GM06990 (cell line): ENCODE measurements at regions not wholly inside any gene's neighbourhood (a gene's known extent, or its start where the extent isn't known, plus 50 kb on each side); places are given as distances from the start of the nearest gene placed in this dataset.

Experiments
- DNase-seq: peaks from one replicate; pipeline ENCODE4 v3.0.0-alpha.2; 2011; ENCODE audit not compliant: insufficient read length; ENCODE audit errors: extremely low read depth
- H3K27me3 ChIP-seq: replicated peaks from 2 replicates; pipeline ENCODE4 v1.6.0; 2011; ENCODE audit warnings: low read length; ENCODE audit not compliant: control insufficient read depth, insufficient read depth
- H3K36me3 ChIP-seq: 2 replicates; pipeline ENCODE4 v1.5.1; 2011; ENCODE audit warnings: low read length; ENCODE audit not compliant: control insufficient read depth, insufficient read depth
- H3K4me3 ChIP-seq: replicated peaks from 2 replicates; pipeline ENCODE4 v1.5.1; 2011; ENCODE audit warnings: low read depth, mild to moderate bottlenecking, control low read depth, low read length
- TF ChIP-seq, protein P1 (sequence below): IDR thresholded peaks from 2 replicates; pipeline ENCODE4 v1.5.1; 2011; ENCODE audit warnings: low read length, control low read depth, mild to moderate bottlenecking, inconsistent platforms; ENCODE audit not compliant: insufficient read depth, poor library complexity, severe bottlenecking

- Histone ChIP-seq H3K27me3 (no peaks in the 10 kb centered on the region), H3K36me3 (no peaks in the 10 kb centered on the region), H3K4me3 (no peak overlapping the region)
- TF ChIP-seq, protein P1, sequence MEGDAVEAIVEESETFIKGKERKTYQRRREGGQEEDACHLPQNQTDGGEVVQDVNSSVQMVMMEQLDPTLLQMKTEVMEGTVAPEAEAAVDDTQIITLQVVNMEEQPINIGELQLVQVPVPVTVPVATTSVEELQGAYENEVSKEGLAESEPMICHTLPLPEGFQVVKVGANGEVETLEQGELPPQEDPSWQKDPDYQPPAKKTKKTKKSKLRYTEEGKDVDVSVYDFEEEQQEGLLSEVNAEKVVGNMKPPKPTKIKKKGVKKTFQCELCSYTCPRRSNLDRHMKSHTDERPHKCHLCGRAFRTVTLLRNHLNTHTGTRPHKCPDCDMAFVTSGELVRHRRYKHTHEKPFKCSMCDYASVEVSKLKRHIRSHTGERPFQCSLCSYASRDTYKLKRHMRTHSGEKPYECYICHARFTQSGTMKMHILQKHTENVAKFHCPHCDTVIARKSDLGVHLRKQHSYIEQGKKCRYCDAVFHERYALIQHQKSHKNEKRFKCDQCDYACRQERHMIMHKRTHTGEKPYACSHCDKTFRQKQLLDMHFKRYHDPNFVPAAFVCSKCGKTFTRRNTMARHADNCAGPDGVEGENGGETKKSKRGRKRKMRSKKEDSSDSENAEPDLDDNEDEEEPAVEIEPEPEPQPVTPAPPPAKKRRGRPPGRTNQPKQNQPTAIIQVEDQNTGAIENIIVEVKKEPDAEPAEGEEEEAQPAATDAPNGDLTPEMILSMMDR: no peak
- no peak for DNase-seq
Observed at GRCh38 chr3:177249203-177249602, 51.9 kb upstream of the TBL1XR1 start.

DNA sequence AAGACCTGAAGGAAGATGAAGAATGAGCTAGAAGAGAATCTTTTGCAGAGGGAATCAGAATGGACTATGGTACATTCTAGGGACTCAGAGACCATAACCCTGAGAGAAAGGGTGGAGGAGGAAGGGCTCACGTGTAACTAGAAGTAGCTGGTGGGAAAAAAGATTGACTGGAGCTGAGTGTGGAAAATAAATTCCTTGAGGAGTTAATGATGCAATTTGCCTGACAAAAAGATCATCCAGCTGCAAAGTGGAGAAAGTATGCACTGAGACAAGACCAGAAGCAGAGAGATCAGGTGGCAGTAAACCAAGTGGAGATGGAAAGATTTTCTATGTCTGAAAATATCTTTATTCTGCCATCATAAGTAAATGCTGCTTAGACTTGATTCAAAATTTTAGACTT is 52.9 kb upstream of the TBL1XR1 start:
- TF ChIP-seq, protein P1: no peak
- DNase-seq: no peak
- Histone ChIP-seq H3K36me3 (no peaks in the 10 kb centered on the region), H3K27me3 (no peaks in the 10 kb centered on the region), H3K4me3 (no peak overlapping the region)

GRCh38 chr3:177251755-177252154 is 54.5 kb upstream of the TBL1XR1 start:
- Histone ChIP-seq H3K36me3 (no peaks in the 10 kb centered on the region), H3K4me3 (no peak overlapping the region), H3K27me3 (no peaks in the 10 kb centered on the region)
- no peak for DNase-seq
- TF ChIP-seq, protein P1: no peak

GRCh38 chr3:177257006-177257405 is 59.7 kb upstream of the TBL1XR1 start:
- Histone ChIP-seq H3K27me3 (no peaks in the 10 kb centered on the region), H3K36me3 (no peaks in the 10 kb centered on the region), H3K4me3 (no peak overlapping the region)
- DNase-seq: no peak
- TF ChIP-seq, protein P1: no peak

GRCh38 chr3:177257625-177258024 is 60.3 kb upstream of the TBL1XR1 start:
- TF ChIP-seq, protein P1: no peak
- no peak for DNase-seq
- no peaks in the 10 kb centered on the region for H3K36me3 ChIP-seq
- H3K4me3 ChIP-seq: no peak overlapping the region
- no peaks in the 10 kb centered on the region for H3K27me3 ChIP-seq

GRCh38 chr3:177262396-177262795 is 65.1 kb upstream of the TBL1XR1 start:
- Histone ChIP-seq H3K4me3 (no peak overlapping the region), H3K36me3 (no peaks in the 10 kb centered on the region), H3K27me3 (no peaks in the 10 kb centered on the region)
- TF ChIP-seq, protein P1: no peak
- DNase-seq: no peak
